HEK293 (cell line): ENCODE measurements at regions not wholly inside any gene's neighbourhood (a gene's known extent, or its start where the extent isn't known, plus 50 kb on each side); places are given as distances from the start of the nearest gene placed in this dataset.

Experiments used
- CTCF ChIP-seq: fragments of 450-650 bp; formaldehyde crosslinking; IDR thresholded peaks from 2 replicates; pipeline ENCODE4 v1.5.1; 2016; ENCODE audit warnings: missing biosample characterization, missing genetic modification characterization
- ELK4 ChIP-seq: IDR thresholded peaks from 2 replicates; pipeline ENCODE4 v1.6.1; 2011; ENCODE audit warnings: mild to moderate bottlenecking, low read depth, low read length, borderline replicate concordance
- GLI4 ChIP-seq: fragments of 450-650 bp; formaldehyde crosslinking; IDR thresholded peaks from 2 replicates; pipeline ENCODE4 v1.5.1; 2016; ENCODE audit warnings: missing biosample characterization, missing genetic modification characterization
- HOXA7 ChIP-seq: sonication (generic); formaldehyde crosslinking; IDR thresholded peaks from 2 replicates; pipeline ENCODE4 v1.8.1; 2022; ENCODE audit warnings: missing genetic modification reagents, borderline replicate concordance
- ZBTB7A ChIP-seq: fragments of 450-650 bp; formaldehyde crosslinking; IDR thresholded peaks from 2 replicates; pipeline ENCODE4 v1.5.1; 2016; ENCODE audit warnings: low read depth, missing biosample characterization, missing genetic modification characterization
- ZNF23 ChIP-seq: fragments of 450-650 bp; formaldehyde crosslinking; IDR thresholded peaks from 2 replicates; pipeline ENCODE4 v1.5.1; 2016; ENCODE audit warnings: missing biosample characterization, missing genetic modification characterization, borderline replicate concordance
- ZNF24 ChIP-seq: fragments of 450-650 bp; formaldehyde crosslinking; IDR thresholded peaks from 2 replicates; pipeline ENCODE4 v1.5.1; 2016; ENCODE audit warnings: missing biosample characterization, missing genetic modification characterization
- ZNF274 ChIP-seq, 2 experiments: fragments of 200-500 bp in 1 of 2; fragments of 450-650 bp in 1 of 2; sonication (Bioruptor generic) in 1 of 2; formaldehyde crosslinking in 1 of 2; IDR thresholded peaks; 2 replicates each; pipeline versions ENCODE4 v1.5.1 to v1.6.1; 2014 to 2016; ENCODE audit warnings: borderline replicate concordance in 1 of 2, inconsistent platforms in 1 of 2, low read length in 1 of 2, missing biosample characterization in 1 of 2, missing genetic modification characterization in 1 of 2
- ZNF302 ChIP-seq: fragments of 450-650 bp; formaldehyde crosslinking; IDR thresholded peaks from 2 replicates; pipeline ENCODE4 v1.5.1; 2016; ENCODE audit warnings: missing biosample characterization, missing genetic modification characterization, low read depth
- ZNF571 ChIP-seq: fragments of 450-650 bp; formaldehyde crosslinking; IDR thresholded peaks from 2 replicates; pipeline ENCODE4 v1.5.0; 2017; ENCODE audit warnings: missing biosample characterization, missing genetic modification characterization
- ZNF610 ChIP-seq: fragments of 450-650 bp; formaldehyde crosslinking; IDR thresholded peaks from 2 replicates; pipeline ENCODE4 v1.5.1; 2016; ENCODE audit warnings: missing biosample characterization, missing genetic modification characterization, borderline replicate concordance
- ZNF626 ChIP-seq: fragments of 450-650 bp; sonication (Bioruptor Pico); formaldehyde crosslinking; IDR thresholded peaks from 2 replicates; pipeline ENCODE4 v1.5.1; 2018; ENCODE audit warnings: missing biosample characterization, missing genetic modification characterization, inconsistent platforms
- TF ChIP-seq, protein P1 (sequence below): fragments of 450-650 bp; formaldehyde crosslinking; IDR thresholded peaks from 2 replicates; pipeline ENCODE4 v1.5.1; 2016; ENCODE audit warnings: missing biosample characterization, missing genetic modification characterization
- TF ChIP-seq, protein P2 (sequence below): sonication (generic); formaldehyde crosslinking; IDR thresholded peaks from 2 replicates; pipeline ENCODE4 v1.8.1; 2022; ENCODE audit warnings: mild to moderate bottlenecking, moderate library complexity, missing genetic modification reagents

DNA sequence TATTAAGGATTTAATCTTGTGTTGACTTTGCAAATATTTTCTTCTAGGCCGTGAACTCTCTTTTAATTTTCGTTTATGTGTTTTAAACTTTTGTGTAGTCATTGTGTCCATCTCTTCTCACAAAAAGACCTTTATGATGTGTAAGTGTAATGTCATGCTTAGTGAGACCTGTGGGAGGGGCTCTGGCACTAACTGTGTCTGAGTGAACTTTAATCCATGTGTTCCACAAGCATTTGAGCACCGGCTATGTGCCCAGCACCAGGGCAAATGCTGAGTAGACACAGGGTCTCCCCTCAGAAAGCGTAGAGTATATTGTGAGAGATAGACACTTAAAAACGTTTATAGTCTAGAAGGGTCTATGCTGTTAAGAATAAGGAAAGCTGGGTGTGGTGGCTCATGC lies 272.6 kb upstream of the TUT7 start:
- TF ChIP-seq ZNF302 (tag by site-specific recombination) (no peak), ZBTB7A (tag by site-specific recombination) (no peak), ZNF571 (tag by site-specific recombination) (no peak), CTCF (tag by site-specific recombination) (no peak), ELK4 (no peak), GLI4 (tag by site-specific recombination) (no peak), ZNF24 (tag by site-specific recombination) (no peak), ZNF626 (tag by site-specific recombination) (no peak), ZNF23 (tag by site-specific recombination) (no peak), HOXA7 (CRISPR knock-in tag) (no peak), ZNF610 (tag by site-specific recombination) (no peak), ZNF274 (IDR thresholded peaks at IDR 0.05; ENCODE audit: low read length) (no peak), ZNF274 (tag by site-specific recombination; IDR thresholded peaks at IDR 0.05; ENCODE audit: borderline replicate concordance) (no peak)
- TF ChIP-seq, protein P1, sequence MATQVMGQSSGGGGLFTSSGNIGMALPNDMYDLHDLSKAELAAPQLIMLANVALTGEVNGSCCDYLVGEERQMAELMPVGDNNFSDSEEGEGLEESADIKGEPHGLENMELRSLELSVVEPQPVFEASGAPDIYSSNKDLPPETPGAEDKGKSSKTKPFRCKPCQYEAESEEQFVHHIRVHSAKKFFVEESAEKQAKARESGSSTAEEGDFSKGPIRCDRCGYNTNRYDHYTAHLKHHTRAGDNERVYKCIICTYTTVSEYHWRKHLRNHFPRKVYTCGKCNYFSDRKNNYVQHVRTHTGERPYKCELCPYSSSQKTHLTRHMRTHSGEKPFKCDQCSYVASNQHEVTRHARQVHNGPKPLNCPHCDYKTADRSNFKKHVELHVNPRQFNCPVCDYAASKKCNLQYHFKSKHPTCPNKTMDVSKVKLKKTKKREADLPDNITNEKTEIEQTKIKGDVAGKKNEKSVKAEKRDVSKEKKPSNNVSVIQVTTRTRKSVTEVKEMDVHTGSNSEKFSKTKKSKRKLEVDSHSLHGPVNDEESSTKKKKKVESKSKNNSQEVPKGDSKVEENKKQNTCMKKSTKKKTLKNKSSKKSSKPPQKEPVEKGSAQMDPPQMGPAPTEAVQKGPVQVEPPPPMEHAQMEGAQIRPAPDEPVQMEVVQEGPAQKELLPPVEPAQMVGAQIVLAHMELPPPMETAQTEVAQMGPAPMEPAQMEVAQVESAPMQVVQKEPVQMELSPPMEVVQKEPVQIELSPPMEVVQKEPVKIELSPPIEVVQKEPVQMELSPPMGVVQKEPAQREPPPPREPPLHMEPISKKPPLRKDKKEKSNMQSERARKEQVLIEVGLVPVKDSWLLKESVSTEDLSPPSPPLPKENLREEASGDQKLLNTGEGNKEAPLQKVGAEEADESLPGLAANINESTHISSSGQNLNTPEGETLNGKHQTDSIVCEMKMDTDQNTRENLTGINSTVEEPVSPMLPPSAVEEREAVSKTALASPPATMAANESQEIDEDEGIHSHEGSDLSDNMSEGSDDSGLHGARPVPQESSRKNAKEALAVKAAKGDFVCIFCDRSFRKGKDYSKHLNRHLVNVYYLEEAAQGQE (tag by site-specific recombination): no peak
- TF ChIP-seq, protein P2, sequence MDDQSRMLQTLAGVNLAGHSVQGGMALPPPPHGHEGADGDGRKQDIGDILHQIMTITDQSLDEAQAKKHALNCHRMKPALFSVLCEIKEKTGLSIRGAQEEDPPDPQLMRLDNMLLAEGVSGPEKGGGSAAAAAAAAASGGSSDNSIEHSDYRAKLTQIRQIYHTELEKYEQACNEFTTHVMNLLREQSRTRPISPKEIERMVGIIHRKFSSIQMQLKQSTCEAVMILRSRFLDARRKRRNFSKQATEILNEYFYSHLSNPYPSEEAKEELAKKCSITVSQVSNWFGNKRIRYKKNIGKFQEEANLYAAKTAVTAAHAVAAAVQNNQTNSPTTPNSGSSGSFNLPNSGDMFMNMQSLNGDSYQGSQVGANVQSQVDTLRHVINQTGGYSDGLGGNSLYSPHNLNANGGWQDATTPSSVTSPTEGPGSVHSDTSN (CRISPR knock-in tag): no peak
